ENCODE measurements at regions not wholly inside any gene's neighbourhood (a gene's known extent, or its start where the extent isn't known, plus 50 kb on each side); places are given as distances from the start of the nearest gene placed in this dataset.

GRCh38 chr3:187808527-187808895 is 63.2 kb upstream of the BCL6 start:
- TF ChIP-seq CTCF (IDR thresholded peaks at IDR 0.05) = no peak
- TF ChIP-seq POLR2A (IDR thresholded peaks at IDR 0.05) = no peak
- TF ChIP-seq EP300 (IDR thresholded peaks at IDR 0.05) = no peak
